ENCODE measurements at regions not wholly inside any gene's neighbourhood (a gene's known extent, or its start where the extent isn't known, plus 50 kb on each side); places are given as distances from the start of the nearest gene placed in this dataset.

- no peaks in the 10 kb centered on the region for H3K27me3 Mint-ChIP-seq (ENCODE audit: low read depth)
- Histone ChIP-seq H2BK5ac (ENCODE audit: insufficient read length, low read length) (no peak overlapping the region), H3K4me1 (ENCODE audit: insufficient read depth, low read length) (no peaks in the 10 kb centered on the region), H2AK5ac (ENCODE audit: insufficient read length, low read length) (no peak overlapping the region), H3K79me2 (ENCODE audit: insufficient read depth, low read length) (no peaks in the 10 kb centered on the region), H3K18ac (ENCODE audit: insufficient read length, low read depth, low read length) (no peak overlapping the region), H3K9ac (ENCODE audit: extremely low read depth, insufficient read length, low read length) (no peak overlapping the region), H2BK120ac (ENCODE audit: low read depth, low read length, poor library complexity, severe bottlenecking) (no peak overlapping the region), H2AFZ (ENCODE audit: low read length) (no peak overlapping the region), H3K4me2 (ENCODE audit: insufficient read depth, insufficient read length, low read length) (no peak overlapping the region), H3K23me2 (ENCODE audit: insufficient read length, low read depth, low read length, poor library complexity, severe bottlenecking) (no peaks in the 10 kb centered on the region), H4K5ac (ENCODE audit: insufficient read length, low read depth, low read length) (no peak overlapping the region), H3T11ph (ENCODE audit: low read length) (no peak overlapping the region), H3K23ac (ENCODE audit: insufficient read length, low read depth, low read length) (no peak overlapping the region), H3K79me1 (ENCODE audit: insufficient read depth, low read depth, low read length, poor library complexity, severe bottlenecking) (no peaks in the 10 kb centered on the region), H4K8ac (replicated peaks; ENCODE audit: insufficient read length, low read depth, low read length) (no peak overlapping the region), H4K91ac (ENCODE audit: insufficient read length, low read depth, low read length) (no peak overlapping the region), H4K20me1 (ENCODE audit: control insufficient read depth, insufficient read depth, insufficient read length) (no peaks in the 10 kb centered on the region), H3K56ac (ENCODE audit: insufficient read length, low read depth, low read length) (no peak overlapping the region), H3K4ac (ENCODE audit: low read depth, low read length) (no peak overlapping the region), H2BK15ac (ENCODE audit: low read depth, low read length) (no peak overlapping the region), H3K14ac (ENCODE audit: insufficient read depth, low read length) (no peak overlapping the region), H3K27me3 (ENCODE audit: insufficient read depth, low read length) (no peaks in the 10 kb centered on the region), H2BK20ac (ENCODE audit: low read depth, low read length, poor library complexity, severe bottlenecking) (no peak overlapping the region), H2BK12ac (ENCODE audit: insufficient read length, low read depth, low read length) (no peak overlapping the region), H3K27ac (ENCODE audit: insufficient read length, low read depth, low read length) (no peak overlapping the region), H3K9me3 (ENCODE audit: control insufficient read depth, low read depth, low read length) (no peaks in the 10 kb centered on the region)
- no peak overlapping the region for H3K27ac Mint-ChIP-seq
- no peak for TF ChIP-seq CTCF (conservative IDR thresholded peaks at IDR 0.05)
- no peaks in the 10 kb centered on the region for H3K4me1 Mint-ChIP-seq
- H3K4me3 Mint-ChIP-seq = no peak overlapping the region
- no peaks in the 10 kb centered on the region for H3K36me3 Mint-ChIP-seq (ENCODE audit: insufficient read depth in 1 of 3, low read depth in 3 of 3)
- no peak for DNase-seq
- no peaks in the 10 kb centered on the region; a peak in 1 of 5 replicates for H3K9me3 Mint-ChIP-seq
- no CpG with 5 or more reads among the region's 3 CpGs for WGBS (ENCODE audit: extremely low coverage, insufficient read length, low lambda C conversion rate)
These were observed 580.6 kb upstream of the CDH2 start for GRCh38 chr18:28757466-28758008.
